ENCODE measurements at regions not wholly inside any gene's neighbourhood (a gene's known extent, or its start where the extent isn't known, plus 50 kb on each side); places are given as distances from the start of the nearest gene placed in this dataset.
"Not testable (repeated sequence)": the region's sequence is repeated elsewhere in the genome, so short reads cannot be mapped to it uniquely, and the experiment has no call there.

- peak overlapping the region; percentile 60 to 63 for H3K9ac ChIP-seq (ENCODE audit: insufficient read depth in 1 of 2, low read depth in 2 of 2, low read length in 2 of 2)
- peak overlapping the region; percentile 64 for H3K4me2 ChIP-seq (ENCODE audit: insufficient read depth, low read length)
- peak; percentile 82 for ATAC-seq
- FAIRE-seq; H3K9me1 ChIP-seq (ENCODE audit: control insufficient read depth, insufficient read depth, low read length); H4K20me1 ChIP-seq (replicated peaks; ENCODE audit: control insufficient read depth, insufficient read depth, low read length); H3K9me3 ChIP-seq (replicated peaks; ENCODE audit: control insufficient read depth, insufficient read depth, low read depth, low read length); CTCF ChIA-PET (ENCODE audit: low intra/inter-chr PET ratio); POLR2A ChIA-PET; intact Hi-C loops (cut with micrococcal nuclease); H3K27me3 ChIP-seq (ENCODE audit: control insufficient read depth in 2 of 2, insufficient read depth in 2 of 2, low read length in 2 of 2); H3K36me3 ChIP-seq (ENCODE audit: control insufficient read depth, insufficient read depth, low read length); H3K4me1 ChIP-seq (replicated peaks in 1 of 2; ENCODE audit: control insufficient read depth in 2 of 2, insufficient read depth in 2 of 2, low read length in 2 of 2); in situ Hi-C loops (cut with MboI); TF ChIP-seq CEBPG (CRISPR knock-in tag; IDR thresholded peaks at IDR 0.05): not testable (repeated sequence)
- peak overlapping the region; percentile 42 for H3K4me3 ChIP-seq
- BruUV-seq (replicated peaks): TSS peak; percentile 69
- peak overlapping the region; percentile 68; the same call in 2 of the 3 replicates for H3K27ac ChIP-seq (ENCODE audit: extremely low read depth, low read depth, low read length)
- WGBS (ENCODE audit: insufficient coverage, low coverage, missing lambda C conversion rate): 10% methylated on average over 17 of the region's 30 CpGs
- H2AFZ ChIP-seq (ENCODE audit: low read depth, low read length): peak overlapping the region; percentile 83
- DNase-seq (ENCODE audit: extremely low read depth in 1 of 4, low spot score in 3 of 4): peak; percentile 14 to 39 (median 19)
- peaks cover 21% of the 10 kb centered on the region for H3K79me2 ChIP-seq (ENCODE audit: control insufficient read depth, insufficient read depth, low read length)
- peak; percentile 29 for TF ChIP-seq HNRNPLL (IDR thresholded peaks at IDR 0.05; ENCODE audit: low read depth, low read length, poor library complexity, severe bottlenecking)
- TF ChIP-seq TAF9B (IDR thresholded peaks at IDR 0.05; ENCODE audit: partially characterized antibody): peak; percentile 68
- TF ChIP-seq MNT (conservative IDR thresholded peaks at IDR 0.05): peak in 1 of 2 experiments; percentile 47; a peak in 2 of 4 replicates
- peak; percentile 37 to 82 (median 51) for TF ChIP-seq YY1 (IDR thresholded peaks at IDR 0.05; ENCODE audit: borderline replicate concordance in 1 of 3, control insufficient read depth in 1 of 3, extremely low read depth in 1 of 3, insufficient read depth in 3 of 3, insufficient read length in 1 of 3, insufficient replicate concordance in 2 of 3, low read depth in 1 of 3, low read length in 2 of 3)
- peak; percentile 74 for TF ChIP-seq POLR2A (conservative IDR thresholded peaks at IDR 0.05)
- peak; percentile 47 for TF ChIP-seq RBFOX2 (IDR thresholded peaks at IDR 0.05; ENCODE audit: low read depth, low read length)
- TF ChIP-seq FOXA3 (CRISPR knock-in tag; conservative IDR thresholded peaks at IDR 0.05 in 1 of 2, IDR thresholded peaks at IDR 0.05 in 1 of 2): peak in 1 of 2 experiments; percentile 58; a peak in 2 of 4 replicates
- 0 out of 2 replicates have a peak, but pooled peaks have one; percentile 14 for TF ChIP-seq GABPA (tag; conservative IDR thresholded peaks at IDR 0.05; ENCODE audit: low read depth)
- peak; percentile 30; the same call in 1 of the 2 replicates for TF ChIP-seq PHF8 (IDR thresholded peaks at IDR 0.05; ENCODE audit: borderline replicate concordance, low read length)
- TF ChIP-seq FOXK2 (conservative IDR thresholded peaks at IDR 0.05 in 1 of 2, IDR thresholded peaks at IDR 0.05 in 1 of 2; ENCODE audit: low read depth in 2 of 2): peak in 1 of 2 experiments; percentile 2; a peak in 1 of 4 replicates
- peak; percentile 94 for TF ChIP-seq NFRKB (IDR thresholded peaks at IDR 0.05; ENCODE audit: low read depth)
- TF ChIP-seq EP400 (IDR thresholded peaks at IDR 0.05): peak; percentile 65
- peak; percentile 85 for TF ChIP-seq TAF7 (tag; IDR thresholded peaks at IDR 0.05)
- TF ChIP-seq POLR2B (IDR thresholded peaks at IDR 0.05; ENCODE audit: low read depth, partially characterized antibody): peak; percentile 45
- 0 out of 4 replicates have a peak, but pooled peaks of 1 of the 2 experiments have one; percentile 27 for TF ChIP-seq CEBPG (tag; conservative IDR thresholded peaks at IDR 0.05 in 1 of 2, IDR thresholded peaks at IDR 0.05 in 1 of 2)
Measured at GRCh38 chr16:72627182-72627896, 420.6 kb downstream of the ZFHX3 start.

Measured in K562 (cell line).